ENCODE measurements at regions not wholly inside any gene's neighbourhood (a gene's known extent, or its start where the extent isn't known, plus 50 kb on each side); places are given as distances from the start of the nearest gene placed in this dataset.

DNA sequence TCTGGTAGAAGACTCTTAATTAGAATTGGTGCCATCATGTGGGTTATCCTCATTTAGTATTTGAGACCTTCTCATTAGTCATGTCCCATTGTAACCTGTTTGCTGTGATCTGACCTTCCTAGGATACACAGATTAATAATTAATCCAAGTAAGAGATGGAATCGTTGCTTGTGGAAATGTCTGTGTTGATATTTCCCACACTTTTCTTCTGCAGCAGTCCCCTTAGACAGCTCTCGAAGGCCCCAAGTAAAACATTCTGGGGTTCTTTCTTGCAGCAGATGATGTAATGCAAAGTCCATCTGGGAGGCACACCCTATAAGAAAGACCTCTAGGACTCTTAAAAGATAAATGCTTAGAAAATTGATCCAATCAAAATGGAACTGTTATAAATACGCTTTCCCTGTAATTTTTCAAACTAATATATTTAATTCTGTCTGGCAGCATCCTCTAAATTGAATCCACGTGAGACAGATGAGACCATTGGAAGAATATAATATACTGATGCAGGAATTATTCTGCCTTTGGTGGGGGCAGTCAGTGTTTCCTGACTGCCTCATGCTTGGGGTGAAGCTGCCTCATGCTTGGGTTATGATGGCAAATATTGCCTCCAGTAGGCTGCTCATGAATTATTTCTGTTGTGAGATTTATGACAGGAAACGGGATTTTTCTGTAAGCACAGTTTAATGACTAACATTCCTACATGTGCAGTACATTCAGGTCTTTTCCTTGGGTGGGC lies 54.5 kb upstream of the ARMC2 start:
- Histone ChIP-seq H3K9ac (ENCODE audit: low read length) (no peak overlapping the region), H3K4me1 (ENCODE audit: control insufficient read depth, insufficient read depth, low read length) (no peaks in the 10 kb centered on the region), H3K27me3 (ENCODE audit: control insufficient read depth, insufficient read depth, low read length) (no peaks in the 10 kb centered on the region), H3K4me3 (ENCODE audit: low read length) (no peak overlapping the region), H3K27ac (ENCODE audit: low read depth, low read length) (no peak overlapping the region), H3K36me3 (ENCODE audit: control insufficient read depth, insufficient read depth, low read length) (no peaks in the 10 kb centered on the region)

GRCh38 chr6:108795122-108795521 lies 53.1 kb upstream of the ARMC2 start:
- Histone ChIP-seq H3K27me3 (ENCODE audit: control insufficient read depth, insufficient read depth, low read length) (no peaks in the 10 kb centered on the region), H3K9ac (ENCODE audit: low read length) (no peak overlapping the region), H3K36me3 (ENCODE audit: control insufficient read depth, insufficient read depth, low read length) (no peaks in the 10 kb centered on the region), H3K27ac (ENCODE audit: low read depth, low read length) (no peak overlapping the region), H3K4me3 (ENCODE audit: low read length) (no peak overlapping the region), H3K4me1 (ENCODE audit: control insufficient read depth, insufficient read depth, low read length) (no peaks in the 10 kb centered on the region)

- H3K27me3 ChIP-seq (ENCODE audit: control insufficient read depth, insufficient read depth, low read length): no peaks in the 10 kb centered on the region
- no peak overlapping the region for H3K9ac ChIP-seq (ENCODE audit: low read length)
- H3K27ac ChIP-seq (ENCODE audit: low read depth, low read length): no peak overlapping the region
- no peak overlapping the region for H3K4me3 ChIP-seq (ENCODE audit: low read length)
- no peaks in the 10 kb centered on the region for H3K4me1 ChIP-seq (ENCODE audit: control insufficient read depth, insufficient read depth, low read length)
- no peaks in the 10 kb centered on the region for H3K36me3 ChIP-seq (ENCODE audit: control insufficient read depth, insufficient read depth, low read length)
Measured at GRCh38 chr6:108795814-108796213, 52.4 kb upstream of the ARMC2 start.

- Histone ChIP-seq H3K36me3 (ENCODE audit: control insufficient read depth, insufficient read depth, low read length) (no peaks in the 10 kb centered on the region), H3K4me1 (ENCODE audit: control insufficient read depth, insufficient read depth, low read length) (no peaks in the 10 kb centered on the region), H3K27me3 (ENCODE audit: control insufficient read depth, insufficient read depth, low read length) (no peaks in the 10 kb centered on the region), H3K9ac (ENCODE audit: low read length) (no peak overlapping the region), H3K4me3 (ENCODE audit: low read length) (no peak overlapping the region), H3K27ac (ENCODE audit: low read depth, low read length) (no peak overlapping the region)
Measured at GRCh38 chr6:108796875-108797274, 51.3 kb upstream of the ARMC2 start.

- H3K27ac ChIP-seq (ENCODE audit: low read depth, low read length): no peak overlapping the region
Measured at GRCh38 chr6:108797951-108798669, 50.1 kb upstream of the ARMC2 start.

More at GRCh38 chr6:108797951-108798669, 50.1 kb upstream of the ARMC2 start:
- Histone ChIP-seq H3K27me3 (ENCODE audit: control insufficient read depth, insufficient read depth, low read length) (no peaks in the 10 kb centered on the region), H3K9ac (ENCODE audit: low read length) (no peak overlapping the region), H3K36me3 (ENCODE audit: control insufficient read depth, insufficient read depth, low read length) (no peaks in the 10 kb centered on the region), H3K4me1 (ENCODE audit: control insufficient read depth, insufficient read depth, low read length) (no peaks in the 10 kb centered on the region), H3K4me3 (ENCODE audit: low read length) (no peak overlapping the region)

Measured in rectal smooth muscle tissue (tissue), 1 donor.